GM18519 (cell line): ENCODE measurements at regions not wholly inside any gene's neighbourhood (a gene's known extent, or its start where the extent isn't known, plus 50 kb on each side); places are given as distances from the start of the nearest gene placed in this dataset.
"Not testable (repeated sequence)": the region's sequence is repeated elsewhere in the genome, so short reads cannot be mapped to it uniquely, and the experiment has no call there.

ENCODE experiments used
- ATAC-seq: cut with Tn5 transposase; IDR thresholded peaks from one replicate; pipeline ENCODE4 v1.9.1; 2021; ENCODE audit warnings: mild to moderate bottlenecking, moderate library complexity; ENCODE audit not compliant: unreplicated experiment, low FRiP score

DNA sequence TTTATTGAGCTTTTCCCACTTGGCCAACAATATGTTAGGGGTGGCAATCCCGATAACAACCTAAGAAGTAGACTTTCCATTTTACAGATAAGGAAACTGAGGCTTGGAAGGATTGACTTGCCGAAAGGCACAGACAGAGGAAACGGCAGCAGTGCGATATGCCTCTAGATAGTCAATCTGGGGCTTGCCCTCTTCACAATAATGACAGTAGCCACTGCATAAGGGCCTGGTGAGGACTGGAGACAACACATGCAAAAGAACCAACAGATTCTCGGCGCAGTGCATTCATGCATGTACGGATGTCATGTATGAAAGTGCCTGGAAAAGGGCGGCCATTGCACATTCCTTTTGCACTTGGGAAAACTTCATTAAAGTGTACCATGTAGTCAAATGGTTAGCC is 811.2 kb downstream of the RNF144A start:
- ATAC-seq: no peak

DNA sequence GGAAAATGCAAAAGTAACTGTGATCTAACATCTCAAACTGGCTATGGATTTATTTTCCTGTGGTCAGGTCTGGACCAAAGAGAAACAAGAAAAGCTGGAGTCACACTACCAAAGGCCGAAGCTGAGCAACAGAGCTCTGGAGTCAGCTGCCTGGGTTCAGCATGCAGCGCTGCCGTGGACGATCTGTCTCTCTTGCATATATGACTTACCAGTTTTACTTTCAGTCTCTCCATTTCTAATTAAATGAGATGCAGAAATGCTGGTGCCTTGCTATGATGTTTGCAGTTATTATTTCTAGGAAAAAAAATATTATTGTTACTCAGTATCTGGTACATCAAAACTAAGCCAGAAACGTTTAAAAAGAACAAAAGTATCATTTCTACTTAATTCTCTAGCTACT is 813.2 kb downstream of the RNF144A start:
- ATAC-seq: no peak

DNA sequence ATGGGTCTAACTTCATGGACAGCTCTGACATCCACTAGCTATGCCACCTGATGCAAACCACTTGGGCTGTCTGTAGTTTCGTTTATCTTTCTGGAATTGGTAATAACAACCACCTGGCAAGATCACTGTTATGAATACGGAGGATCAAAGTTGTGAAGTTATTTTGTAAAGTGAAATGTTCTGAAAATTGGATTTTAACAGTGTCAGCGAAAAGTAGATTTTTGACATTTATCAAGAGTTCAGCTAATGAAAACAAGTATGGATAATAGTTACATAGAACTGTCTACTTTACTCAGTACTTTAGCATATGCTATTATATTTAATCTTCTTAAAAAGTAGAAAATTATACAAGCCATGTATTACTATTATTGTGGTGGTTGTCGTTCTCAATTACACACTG is 813.8 kb downstream of the RNF144A start:
- ATAC-seq: no peak

DNA sequence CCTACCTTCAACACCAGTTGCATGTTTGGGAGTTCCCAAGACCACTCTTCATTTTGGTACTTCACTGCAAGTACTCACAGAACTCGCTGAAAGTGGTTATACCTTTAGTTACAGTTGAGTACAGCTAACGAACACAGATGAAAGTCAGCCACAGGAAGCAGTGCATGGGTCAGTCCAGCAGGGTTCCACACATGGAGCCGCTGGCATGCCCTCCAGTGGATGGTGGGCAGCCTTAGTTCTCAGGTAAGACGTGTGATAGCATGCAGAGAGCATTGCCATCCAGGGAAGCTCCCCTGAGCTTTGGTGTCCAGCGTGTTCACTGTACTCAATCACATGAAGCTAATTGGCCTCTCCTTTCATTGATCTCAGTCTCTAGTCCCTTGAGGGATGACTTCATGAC is 815.3 kb downstream of the RNF144A start:
- no peak for ATAC-seq

- ATAC-seq: no peak
These were observed 819.6 kb downstream of the RNF144A start for GRCh38 chr2:7736646-7737305.

DNA sequence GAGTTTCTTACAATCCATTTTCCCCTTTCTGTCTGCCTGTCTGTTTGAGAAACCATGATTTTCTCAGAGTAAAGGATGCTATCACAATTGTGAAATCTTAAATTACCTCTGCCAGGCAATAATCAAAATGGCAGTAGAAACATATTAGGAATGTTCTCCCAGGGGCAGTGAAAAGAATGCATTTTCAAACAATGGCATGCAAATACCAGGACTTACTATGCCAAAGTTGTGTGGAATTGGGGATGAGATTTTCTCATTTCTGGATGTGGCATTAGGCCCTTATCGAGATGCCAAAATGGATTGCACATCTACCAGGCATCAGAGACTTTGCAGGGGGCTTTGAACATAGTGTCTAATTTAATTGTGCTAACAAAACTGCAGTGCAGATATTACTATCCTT is 821.4 kb downstream of the RNF144A start:
- ATAC-seq: no peak

DNA sequence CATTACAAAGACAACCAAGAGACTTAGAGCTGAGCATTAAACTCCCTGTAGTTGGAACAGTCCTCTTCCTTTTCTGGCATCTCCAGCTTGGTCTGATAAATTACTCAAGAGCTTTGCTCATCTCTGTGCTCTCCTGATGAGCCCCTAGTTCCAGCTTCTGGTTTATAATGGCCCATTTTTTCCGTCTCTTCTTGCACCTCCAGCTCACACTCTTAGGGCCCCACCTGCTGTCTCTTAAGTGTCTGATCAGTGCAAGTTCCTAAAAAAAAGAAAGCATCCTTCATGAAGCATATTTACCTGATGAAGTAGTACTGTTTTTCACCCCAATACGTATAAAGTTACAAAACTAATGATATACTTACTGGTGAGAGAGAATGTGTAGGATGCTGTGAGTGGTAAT is 822.9 kb downstream of the RNF144A start:
- no peak for ATAC-seq

GRCh38 chr2:7742301-7742700 is 825.1 kb downstream of the RNF144A start:
- ATAC-seq: no peak

GRCh38 chr2:7744827-7745226 is 827.6 kb downstream of the RNF144A start:
- ATAC-seq: no peak

- no peak for ATAC-seq
These were observed 828.2 kb downstream of the RNF144A start for GRCh38 chr2:7745369-7745768.

DNA sequence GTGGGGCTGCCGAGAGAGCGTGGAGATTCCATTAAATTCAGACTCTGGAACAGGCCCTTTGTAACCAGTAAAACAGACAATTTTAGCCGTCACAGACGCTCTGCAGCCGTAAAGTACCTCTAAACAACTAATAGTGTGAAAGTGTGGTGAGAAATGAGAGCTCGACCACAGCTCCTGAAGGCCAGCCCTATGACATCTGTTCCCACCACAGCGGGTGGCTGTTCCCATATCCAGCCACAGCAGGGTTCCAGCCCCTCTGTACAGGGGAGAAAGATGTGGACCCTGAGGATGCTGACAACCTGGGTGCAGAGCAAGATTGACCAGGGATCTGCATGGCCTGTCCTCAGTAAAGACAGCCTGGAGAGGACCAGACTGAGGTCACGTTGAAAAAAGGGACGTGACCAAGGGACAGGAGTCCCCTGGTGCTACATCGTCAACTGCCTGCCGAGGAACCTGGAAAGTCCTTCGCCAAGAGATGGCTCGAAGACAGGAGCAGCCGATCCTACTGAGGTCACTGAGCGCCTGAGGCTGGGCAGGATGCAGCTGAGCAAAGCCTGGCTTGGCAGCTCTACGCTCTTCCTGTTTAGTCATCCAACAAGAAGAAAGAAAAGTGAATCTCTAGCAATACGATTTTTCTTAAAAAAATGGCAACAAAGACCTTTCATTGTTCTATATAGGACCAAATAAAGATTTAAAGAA is 831.7 kb downstream of the RNF144A start:
- no peak for ATAC-seq

GRCh38 chr2:7749895-7750559 is 832.8 kb downstream of the RNF144A start:
- ATAC-seq: no peak

DNA sequence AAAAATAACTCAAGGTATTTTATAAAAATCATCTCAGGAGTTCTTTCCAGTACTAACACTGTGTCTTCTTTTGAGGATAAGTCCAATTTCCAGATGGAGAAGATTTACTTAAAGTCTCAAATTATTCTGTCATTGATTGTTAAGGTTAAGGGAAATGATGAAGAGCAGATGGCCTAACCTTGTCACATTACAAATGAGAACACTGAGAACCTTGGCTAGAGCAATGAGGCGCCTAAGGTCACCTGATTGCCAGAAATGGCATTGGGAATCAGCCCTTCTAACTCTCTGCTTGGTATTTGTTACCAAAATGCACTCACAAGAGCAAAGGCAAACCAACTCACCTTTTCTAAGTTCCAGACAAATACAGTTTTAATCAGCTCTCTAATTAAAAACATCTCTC is 835.1 kb downstream of the RNF144A start:
- ATAC-seq: no peak

GRCh38 chr2:7753777-7754176 is 836.6 kb downstream of the RNF144A start:
- ATAC-seq: no peak

DNA sequence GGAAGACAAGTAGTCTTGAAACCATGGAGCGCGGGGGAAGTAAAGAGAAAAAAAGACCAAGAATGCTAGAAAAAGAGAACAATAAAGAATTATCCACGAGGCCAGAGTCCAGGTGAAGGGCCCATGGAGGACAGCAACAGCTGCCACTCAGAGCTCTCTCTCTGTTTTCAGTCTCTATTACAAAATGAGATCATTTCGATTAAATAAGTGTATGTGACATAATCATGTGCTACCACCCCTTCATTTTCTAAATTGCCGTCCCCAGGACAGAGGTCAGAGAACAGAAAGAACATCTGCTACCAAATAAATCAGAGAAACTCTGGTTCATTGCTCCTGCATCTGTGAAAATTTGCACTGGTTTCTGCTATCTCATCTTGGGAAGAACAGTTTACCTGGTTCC is 838.7 kb downstream of the RNF144A start:
- ATAC-seq: no peak

DNA sequence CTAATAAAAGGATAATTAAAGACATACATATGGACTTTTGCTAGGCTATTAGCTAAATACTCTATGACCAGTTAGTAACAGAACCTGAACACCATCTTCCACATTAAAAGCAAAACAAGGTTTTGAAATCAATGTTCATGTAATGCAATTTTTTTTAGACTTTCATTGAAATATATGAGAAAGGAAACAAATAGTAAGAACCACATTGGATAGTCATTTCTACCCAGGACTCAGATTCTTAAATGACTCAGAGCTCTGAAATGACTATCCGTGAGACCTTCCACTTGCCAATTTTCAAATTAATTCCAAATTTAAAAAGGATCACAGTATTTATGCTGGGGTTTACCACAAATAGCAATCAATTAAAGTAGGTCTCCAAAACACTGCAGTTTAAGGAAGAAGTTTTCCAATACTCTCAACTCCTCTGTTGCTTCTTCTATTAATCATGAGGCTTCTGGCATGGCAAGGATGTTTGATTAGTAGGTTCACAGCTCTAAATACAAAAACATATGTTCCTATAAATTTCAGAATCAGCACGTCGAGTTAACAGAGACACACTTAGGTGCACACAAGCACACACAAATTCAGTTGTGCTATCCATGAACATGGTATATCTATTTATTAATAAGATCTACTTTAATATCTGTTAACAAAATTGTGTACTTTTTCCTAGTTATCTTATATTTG is 841.0 kb downstream of the RNF144A start:
- peak; percentile 78 for ATAC-seq

DNA sequence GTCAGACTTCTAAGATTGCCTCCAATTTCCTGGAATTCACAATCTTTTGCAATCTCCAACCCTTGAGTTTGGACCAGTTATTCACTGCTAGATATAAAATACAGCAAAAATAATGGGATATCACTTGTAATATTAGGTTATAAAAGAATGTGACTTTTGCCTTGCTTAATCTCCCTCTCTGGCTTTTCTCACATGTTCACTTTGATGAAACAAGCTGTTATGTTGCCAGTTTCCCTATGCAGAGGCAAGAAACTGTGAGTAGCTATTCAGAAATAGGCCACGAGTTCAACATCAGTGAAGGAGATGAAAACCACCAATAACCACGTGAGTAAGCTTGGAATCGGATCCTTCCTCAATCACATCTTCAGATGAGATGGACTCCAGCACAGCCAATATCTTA is 842.7 kb downstream of the RNF144A start:
- no peak for ATAC-seq

- not testable (repeated sequence) for ATAC-seq
These were observed 846.2 kb downstream of the RNF144A start for GRCh38 chr2:7763418-7763817.

DNA sequence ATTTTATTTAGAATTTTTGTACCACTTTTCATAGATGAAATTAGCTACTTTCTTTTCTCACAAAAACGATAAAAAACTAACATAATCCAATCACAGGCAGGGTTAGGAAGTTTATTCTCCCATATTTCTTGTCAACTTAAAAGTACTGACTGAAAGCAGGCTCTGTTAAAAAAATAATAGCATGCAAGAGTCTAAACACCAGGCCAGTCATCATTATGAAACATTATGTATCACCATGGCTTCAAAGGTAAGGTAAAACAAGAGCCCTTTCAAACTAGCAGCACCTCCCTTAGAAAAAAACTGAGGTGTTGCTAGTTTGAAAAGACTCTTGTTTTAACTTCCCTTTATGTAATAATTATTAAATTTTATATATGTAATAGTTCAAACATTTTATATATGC is 848.0 kb downstream of the RNF144A start:
- ATAC-seq: no peak

DNA sequence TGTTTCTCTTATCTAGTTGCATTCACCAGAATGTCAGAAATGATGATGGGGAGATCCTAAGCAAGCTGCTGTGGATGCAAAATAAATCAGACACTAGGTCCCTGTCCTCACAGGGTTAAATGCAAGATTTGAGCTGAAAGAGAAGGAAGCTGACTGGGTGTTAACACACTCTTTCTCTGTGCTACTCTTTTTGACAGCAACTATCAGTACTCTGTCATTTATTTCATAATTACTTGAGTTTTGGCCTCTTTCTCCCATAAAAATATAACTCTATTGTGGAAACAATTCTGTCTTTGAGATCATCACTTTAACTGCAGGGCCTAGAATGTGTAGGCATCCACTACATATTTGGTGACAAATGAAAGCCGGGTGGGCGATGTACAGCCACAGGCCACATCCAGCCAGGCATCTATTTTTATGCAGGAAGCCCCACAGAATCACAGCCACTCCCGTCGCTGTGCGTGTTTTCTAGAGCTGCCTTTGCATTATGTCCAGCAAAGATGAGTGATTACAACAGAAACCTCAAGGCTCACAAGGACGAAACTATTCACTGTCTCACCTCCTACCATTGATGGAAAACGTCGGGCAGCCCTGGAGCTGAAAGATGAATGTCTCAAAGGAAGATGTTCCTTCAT is 849.0 kb downstream of the RNF144A start:
- no peak for ATAC-seq
